H1 (cell line): ENCODE measurements at regions not wholly inside any gene's neighbourhood (a gene's known extent, or its start where the extent isn't known, plus 50 kb on each side); places are given as distances from the start of the nearest gene placed in this dataset.

Experiments
- CBX5 ChIP-seq: fragments of 300-800, 300-1000 bp; sonication (generic); IDR thresholded peaks from 2 replicates; pipeline ENCODE4 v1.7.1; 2016; ENCODE audit warnings: antibody characterized with exemption, low read length, low read depth
- POLR2AphosphoS5 ChIP-seq: IDR thresholded peaks from 2 replicates; pipeline ENCODE4 v1.6.1; 2011; ENCODE audit warnings: low read depth, low read length
- RNF2 ChIP-seq: fragments of 200-900, 300-1000 bp; sonication (generic); IDR thresholded peaks from 2 replicates; pipeline ENCODE4 v1.7.1; 2016; ENCODE audit warnings: borderline replicate concordance, low read depth, mild to moderate bottlenecking, antibody characterized with exemption, low read length; ENCODE audit not compliant: poor library complexity, severe bottlenecking; ENCODE audit errors: missing control alignments
- RXRA ChIP-seq: IDR thresholded peaks from 2 replicates; pipeline ENCODE4 v1.6.1; 2011; ENCODE audit warnings: low read depth, mild to moderate bottlenecking, low read length, moderate library complexity; ENCODE audit not compliant: insufficient read depth
- TAF7 ChIP-seq: optimal IDR thresholded peaks from 2 replicates; pipeline ENCODE3; 2011; ENCODE audit warnings: low read depth, mild to moderate bottlenecking, inconsistent platforms, low read length, moderate library complexity, borderline replicate concordance
- TEAD4 ChIP-seq: IDR thresholded peaks from 2 replicates; pipeline ENCODE4 v1.6.1; 2012; ENCODE audit warnings: low read depth, low read length, inconsistent platforms, mixed read lengths

DNA sequence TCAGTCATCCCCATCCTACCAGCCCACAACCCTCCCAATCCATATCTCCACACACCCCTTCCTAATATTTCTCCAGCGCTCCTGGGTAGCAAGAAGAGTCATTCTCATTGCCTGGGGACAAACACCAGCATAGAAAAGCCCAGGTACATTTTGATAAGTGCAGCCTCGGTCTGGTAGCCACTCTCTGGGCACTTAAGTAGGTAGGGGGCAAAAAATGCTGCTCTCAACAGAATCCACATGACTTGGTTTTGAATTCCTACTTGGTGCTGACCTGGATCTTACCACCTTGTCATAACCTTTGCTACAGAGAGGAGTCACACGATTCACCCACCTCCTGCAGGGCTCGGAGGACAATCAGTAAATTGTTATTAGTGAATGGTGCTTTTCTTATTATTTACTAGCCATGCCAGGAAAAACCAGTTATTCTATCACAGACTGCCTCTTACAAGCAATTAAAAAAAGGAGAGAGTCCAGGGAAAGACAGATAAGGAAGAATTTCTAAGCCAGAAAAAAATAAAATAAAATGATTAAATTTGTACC, 249.1 kb downstream of the LY86 start (continued):
- TF ChIP-seq TAF7 (no peak), RNF2 (no peak), RXRA (no peak), POLR2AphosphoS5 (no peak), CBX5 (no peak), TEAD4 (no peak)
